Suprapubic skin (tissue), 3 donors: ENCODE measurements at regions not wholly inside any gene's neighbourhood (a gene's known extent, or its start where the extent isn't known, plus 50 kb on each side); places are given as distances from the start of the nearest gene placed in this dataset.

Experiments
- CTCF ChIP-seq, 2 donors: fragments of 200-600 bp in 1 of 2; fragments of 450-650 bp in 1 of 2; sonication (generic) in 1 of 2; IDR thresholded peaks; one replicate each; pipeline ENCODE4 v1.5.1; 2016 to 2019; ENCODE audit warnings: antibody characterized with exemption in 2 of 2, mild to moderate bottlenecking in 1 of 2, moderate library complexity in 1 of 2
- POLR2AphosphoS5 ChIP-seq, 3 donors: sonication (generic); formaldehyde crosslinking; IDR thresholded peaks; one replicate each; pipeline ENCODE4 v1.6.1; 2017; ENCODE audit warnings: antibody characterized with exemption in 3 of 3

GRCh38 chr2:766255-766654, 89.0 kb upstream of the TMEM18 start:
- TF ChIP-seq POLR2AphosphoS5 (IDR thresholded peaks at IDR 0.05) (no peak), CTCF (IDR thresholded peaks at IDR 0.05) (no peak)
